ENCODE measurements at regions not wholly inside any gene's neighbourhood (a gene's known extent, or its start where the extent isn't known, plus 50 kb on each side); places are given as distances from the start of the nearest gene placed in this dataset.
"Not testable (repeated sequence)": the region's sequence is repeated elsewhere in the genome, so short reads cannot be mapped to it uniquely, and the experiment has no call there.

DNA sequence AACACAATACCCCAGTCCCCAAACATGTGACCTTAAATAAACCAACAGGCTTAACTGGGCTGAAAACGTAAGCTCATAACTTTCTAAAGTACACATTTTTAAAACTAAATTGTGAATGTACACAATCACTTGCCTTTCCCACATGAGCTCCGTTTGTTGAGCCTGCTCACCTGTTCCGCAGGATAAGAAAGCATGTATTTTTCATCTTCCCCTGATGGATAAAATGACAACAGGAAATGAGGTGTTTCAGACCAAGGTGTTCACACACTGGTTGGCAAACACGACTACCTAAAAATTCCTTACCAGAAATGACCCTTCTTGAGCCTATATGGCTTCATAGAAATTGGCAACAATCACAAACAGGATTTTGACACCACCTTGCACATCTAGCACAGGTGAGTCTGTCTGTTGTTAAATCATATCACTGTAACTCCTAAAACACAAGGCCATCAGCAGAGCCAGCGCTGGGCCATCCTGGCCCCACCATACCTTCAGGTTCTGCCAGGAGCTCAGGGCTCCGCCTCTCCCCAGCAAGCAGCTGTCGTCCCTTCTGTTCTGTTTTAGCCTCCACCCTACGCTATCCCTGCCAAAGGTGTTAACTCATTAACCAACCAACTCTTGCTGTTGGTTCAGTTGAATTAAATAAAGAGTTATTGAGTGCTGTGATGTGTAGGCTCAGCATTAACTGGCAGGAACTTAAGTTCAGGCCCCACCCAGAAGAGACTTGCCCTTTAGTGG, 73.6 kb upstream of the RNF32 start:
- in situ Hi-C loops (cut with HindIII; ENCODE audit: low sequenced_read_pairs): no loop called here
- no peak for DNase-seq (ENCODE audit: low read depth)
- no peak overlapping the region for H3K4me3 ChIP-seq (ENCODE audit: low read depth, low read length)
- TF ChIP-seq, protein P1, sequence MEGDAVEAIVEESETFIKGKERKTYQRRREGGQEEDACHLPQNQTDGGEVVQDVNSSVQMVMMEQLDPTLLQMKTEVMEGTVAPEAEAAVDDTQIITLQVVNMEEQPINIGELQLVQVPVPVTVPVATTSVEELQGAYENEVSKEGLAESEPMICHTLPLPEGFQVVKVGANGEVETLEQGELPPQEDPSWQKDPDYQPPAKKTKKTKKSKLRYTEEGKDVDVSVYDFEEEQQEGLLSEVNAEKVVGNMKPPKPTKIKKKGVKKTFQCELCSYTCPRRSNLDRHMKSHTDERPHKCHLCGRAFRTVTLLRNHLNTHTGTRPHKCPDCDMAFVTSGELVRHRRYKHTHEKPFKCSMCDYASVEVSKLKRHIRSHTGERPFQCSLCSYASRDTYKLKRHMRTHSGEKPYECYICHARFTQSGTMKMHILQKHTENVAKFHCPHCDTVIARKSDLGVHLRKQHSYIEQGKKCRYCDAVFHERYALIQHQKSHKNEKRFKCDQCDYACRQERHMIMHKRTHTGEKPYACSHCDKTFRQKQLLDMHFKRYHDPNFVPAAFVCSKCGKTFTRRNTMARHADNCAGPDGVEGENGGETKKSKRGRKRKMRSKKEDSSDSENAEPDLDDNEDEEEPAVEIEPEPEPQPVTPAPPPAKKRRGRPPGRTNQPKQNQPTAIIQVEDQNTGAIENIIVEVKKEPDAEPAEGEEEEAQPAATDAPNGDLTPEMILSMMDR (IDR thresholded peaks at IDR 0.05; ENCODE audit: low read depth, low read length, missing control alignments): no peak

DNA sequence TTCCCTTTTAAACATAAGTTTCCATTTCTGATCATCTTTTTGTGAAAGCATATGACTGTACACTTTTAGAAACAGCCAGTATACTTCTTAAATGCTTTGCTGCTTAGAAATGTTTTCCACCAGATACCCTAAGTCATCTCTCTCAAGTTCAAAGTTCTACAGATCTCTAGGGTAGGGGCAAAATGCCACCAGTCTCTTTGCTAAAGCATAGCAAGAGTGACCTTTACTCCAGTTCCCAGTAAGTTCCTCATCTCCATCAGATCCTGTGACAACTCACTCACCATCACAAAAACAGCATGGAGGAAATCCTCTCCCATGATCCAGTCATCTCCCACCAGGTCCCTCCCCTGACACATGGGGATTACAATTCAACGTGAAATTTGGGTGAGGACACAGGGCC, 75.6 kb upstream of the RNF32 start:
- H3K4me3 ChIP-seq (ENCODE audit: low read depth, low read length); DNase-seq (ENCODE audit: low read depth); in situ Hi-C loops (cut with HindIII; ENCODE audit: low sequenced_read_pairs): not testable (repeated sequence)

DNA sequence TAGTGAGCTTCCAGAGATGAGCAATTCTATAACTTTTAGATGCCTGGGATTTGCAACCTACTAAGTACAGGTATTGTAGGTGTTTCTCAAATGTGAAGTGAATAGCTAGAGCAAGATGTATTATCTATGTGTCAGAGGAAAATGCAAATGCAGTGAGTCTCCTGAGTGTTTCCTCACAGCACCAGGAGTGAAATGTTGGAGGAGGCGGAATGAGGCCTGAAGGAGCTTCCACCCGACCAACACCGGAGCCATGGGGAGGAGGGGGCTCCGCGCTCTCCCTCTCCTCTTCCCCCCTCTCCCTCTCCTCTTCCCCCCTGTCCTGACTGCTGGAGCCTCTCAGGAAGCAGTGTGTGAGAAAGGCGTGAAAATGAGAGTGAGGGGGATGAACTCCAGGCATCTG, 79.9 kb upstream of the RNF32 start:
- H3K4me3 ChIP-seq (ENCODE audit: low read depth, low read length): no peak overlapping the region
- TF ChIP-seq, protein P1 (IDR thresholded peaks at IDR 0.05; ENCODE audit: low read depth, low read length, missing control alignments): no peak
- DNase-seq (ENCODE audit: low read depth): no peak
- in situ Hi-C loops (cut with HindIII; ENCODE audit: low sequenced_read_pairs): no loop called here

DNA sequence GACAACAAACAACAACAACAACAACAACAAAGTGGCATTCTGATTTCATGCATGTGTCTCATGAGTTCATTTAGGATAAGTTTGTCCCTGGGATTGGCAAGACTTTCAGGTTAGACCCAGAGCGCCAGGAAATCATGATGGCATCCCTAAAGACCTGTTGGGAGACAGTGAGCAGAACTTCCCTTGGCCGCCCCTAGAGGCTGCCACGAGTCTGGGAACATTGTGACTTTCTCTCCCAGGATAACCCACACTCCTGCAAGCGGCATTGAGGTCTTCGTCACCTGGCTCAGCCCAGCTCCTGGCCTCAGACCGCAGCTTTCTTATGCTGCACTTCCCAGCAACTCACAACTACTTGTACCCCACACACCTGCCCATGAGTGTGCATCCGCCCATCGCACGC, 80.5 kb upstream of the RNF32 start:
- DNase-seq (ENCODE audit: low read depth): no peak
- TF ChIP-seq, protein P1 (IDR thresholded peaks at IDR 0.05; ENCODE audit: low read depth, low read length, missing control alignments): peak; percentile 22
- in situ Hi-C loops (cut with HindIII; ENCODE audit: low sequenced_read_pairs): no loop called here
- H3K4me3 ChIP-seq (ENCODE audit: low read depth, low read length): no peak overlapping the region

DNA sequence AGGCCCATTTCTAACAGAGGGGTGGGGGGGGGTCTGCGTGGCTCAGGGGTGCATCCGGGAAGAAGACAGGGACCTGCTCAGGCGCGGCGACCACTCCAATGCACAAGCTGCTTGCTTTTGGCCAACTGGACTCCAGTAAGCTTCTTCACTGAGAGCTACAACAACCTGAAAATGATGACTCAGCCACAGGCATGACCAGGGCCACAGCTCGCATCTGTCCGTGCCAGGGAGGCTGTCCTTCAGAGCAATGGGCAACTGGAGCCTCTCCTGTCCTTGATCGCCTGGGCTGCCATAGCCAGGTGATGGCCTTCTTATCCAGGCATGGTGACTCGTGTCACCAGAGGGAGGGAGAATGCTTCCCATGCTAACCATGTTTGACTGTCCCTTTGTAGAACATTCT, 81.6 kb upstream of the RNF32 start:
- TF ChIP-seq, protein P1 (IDR thresholded peaks at IDR 0.05; ENCODE audit: low read depth, low read length, missing control alignments): no peak
- H3K4me3 ChIP-seq (ENCODE audit: low read depth, low read length): no peak overlapping the region
- in situ Hi-C loops (cut with HindIII; ENCODE audit: low sequenced_read_pairs): no loop called here
- DNase-seq (ENCODE audit: low read depth): no peak

DNA sequence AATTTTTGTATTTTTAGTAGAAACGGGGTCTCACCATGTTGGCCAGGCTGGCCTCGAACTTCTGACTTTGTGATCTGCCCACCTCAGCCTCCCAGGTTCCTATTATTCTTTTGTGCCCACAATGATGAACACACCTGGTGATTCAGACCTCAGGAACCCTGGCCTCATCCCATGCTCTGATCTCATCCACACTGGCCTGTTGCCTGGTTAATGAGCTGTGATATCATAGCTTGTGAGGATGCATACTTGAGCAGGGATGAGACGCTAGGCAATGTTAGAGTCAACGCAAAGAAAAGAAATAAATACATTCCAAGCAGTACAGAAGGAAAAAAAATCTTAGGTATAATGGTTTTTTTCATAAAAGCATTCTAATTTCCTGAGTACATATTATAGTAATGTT, 82.4 kb upstream of the RNF32 start:
- no peak overlapping the region for H3K4me3 ChIP-seq (ENCODE audit: low read depth, low read length)
- peak; percentile 92 for DNase-seq (ENCODE audit: low read depth)
- in situ Hi-C loops (cut with HindIII; ENCODE audit: low sequenced_read_pairs): no loop called here
- TF ChIP-seq, protein P1 (IDR thresholded peaks at IDR 0.05; ENCODE audit: low read depth, low read length, missing control alignments): no peak

DNA sequence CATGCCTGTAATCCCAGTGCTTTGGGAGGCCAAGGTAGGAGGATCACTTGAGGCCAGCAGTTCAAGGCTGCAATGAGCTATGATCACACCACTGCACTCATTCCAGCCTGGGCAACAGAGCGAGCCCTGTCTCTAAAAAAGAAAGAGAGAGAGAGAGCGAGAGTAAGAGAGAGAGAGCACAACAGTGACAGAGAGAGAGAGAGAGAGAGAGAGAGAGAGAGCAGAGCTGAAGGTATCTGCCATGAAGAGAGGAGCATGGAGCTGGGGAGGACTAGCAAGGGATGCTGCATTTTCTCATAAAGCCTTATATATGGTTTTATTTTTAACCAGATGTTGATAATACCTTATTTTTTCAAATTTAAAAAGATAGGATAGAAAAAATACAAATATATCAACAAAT, 84.5 kb upstream of the RNF32 start:
- no peak for DNase-seq (ENCODE audit: low read depth)
- TF ChIP-seq, protein P1 (IDR thresholded peaks at IDR 0.05; ENCODE audit: low read depth, low read length, missing control alignments): no peak
- no peak overlapping the region for H3K4me3 ChIP-seq (ENCODE audit: low read depth, low read length)
- in situ Hi-C loops (cut with HindIII; ENCODE audit: low sequenced_read_pairs): no loop called here

All from astrocyte of the cerebellum (primary cell).